GM12864 (cell line): ENCODE measurements at regions not wholly inside any gene's neighbourhood (a gene's known extent, or its start where the extent isn't known, plus 50 kb on each side); places are given as distances from the start of the nearest gene placed in this dataset.

Experiments
- DNase-seq: peaks from one replicate; pipeline ENCODE4 v3.0.0-alpha.2; 2011; ENCODE audit warnings: low read depth
- H3K4me3 ChIP-seq: 2 replicates; pipeline ENCODE4 v1.5.1; 2011; ENCODE audit warnings: mild to moderate bottlenecking, low read depth, low read length, control low read depth
- CTCF ChIP-seq: IDR thresholded peaks from 2 replicates; pipeline ENCODE4 v1.5.1; 2011; ENCODE audit warnings: low read depth, mild to moderate bottlenecking, moderate library complexity, low read length, control low read depth, inconsistent platforms; ENCODE audit errors: missing control alignments

- H3K4me3 ChIP-seq, result no peak overlapping the region
- DNase-seq, result no peak
- no peak for TF ChIP-seq CTCF
Measured at GRCh38 chr12:92072112-92072511, 73.5 kb downstream of the BTG1 start.

DNA sequence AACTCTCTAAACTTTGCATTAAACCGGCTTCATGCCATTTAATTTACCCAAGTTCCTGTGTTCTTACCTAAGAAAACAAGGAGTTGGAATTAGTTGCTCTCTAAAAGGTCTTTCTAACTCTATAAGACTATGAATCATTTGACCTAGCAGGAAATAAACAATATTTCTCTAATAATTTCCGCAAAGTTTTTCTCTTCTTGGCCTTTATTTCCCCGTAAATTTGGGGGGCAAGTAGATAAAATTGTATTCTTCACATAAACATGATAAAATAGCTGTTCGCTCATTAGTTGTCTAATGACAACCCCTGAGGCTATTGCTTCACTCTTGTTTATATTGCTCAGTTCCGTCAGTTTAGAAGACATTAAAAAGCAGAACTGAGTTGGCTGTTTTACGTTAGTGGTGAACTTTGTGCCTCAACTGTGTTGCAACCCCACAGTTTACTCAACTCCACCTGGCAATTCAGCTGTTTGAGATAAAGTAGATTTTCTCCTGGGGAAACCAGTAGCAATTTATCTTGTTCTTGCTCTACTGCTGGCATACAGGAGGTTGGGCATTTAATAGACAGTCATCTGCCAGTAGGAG, 74.7 kb downstream of the BTG1 start:
- DNase-seq, result no peak
- H3K4me3 ChIP-seq, result no peak overlapping the region

DNA sequence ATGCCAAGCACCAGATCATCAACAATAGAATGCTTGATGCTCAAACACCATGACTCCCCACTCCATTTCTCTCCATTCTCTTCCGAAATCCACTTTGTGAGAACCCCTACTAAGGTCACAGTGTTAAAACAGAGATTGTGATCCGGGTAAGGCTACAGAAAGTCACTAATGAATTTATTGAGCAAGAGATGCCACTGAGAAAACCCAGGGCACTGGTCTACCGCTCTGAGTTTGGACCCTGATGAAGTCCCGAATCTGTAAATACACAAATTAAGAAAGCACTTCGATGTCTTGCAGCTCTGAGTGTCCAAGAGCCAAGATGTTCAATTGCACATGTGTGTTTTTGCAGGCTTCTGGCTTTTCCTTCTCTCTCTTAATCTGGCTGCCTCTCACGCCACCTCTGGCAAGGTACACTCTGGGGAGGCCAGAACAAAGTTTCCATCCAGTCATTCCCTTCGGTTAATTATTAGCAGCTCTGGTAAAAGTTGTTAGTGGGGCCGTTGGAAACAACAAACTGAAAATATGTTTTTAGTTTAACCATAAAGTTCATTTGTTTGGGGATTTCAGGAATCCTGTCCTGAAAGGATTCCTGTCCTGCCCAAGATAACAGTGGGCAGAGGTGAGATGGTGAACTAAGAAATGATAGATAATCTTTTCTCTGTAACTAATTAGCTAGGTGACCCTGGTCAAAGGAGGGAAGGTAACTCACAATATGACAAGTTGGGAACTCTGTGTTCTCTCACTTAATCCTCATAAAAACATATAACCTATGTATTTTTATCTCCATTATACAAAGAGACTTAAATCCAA, 75.4 kb downstream of the BTG1 start:
- no peak for DNase-seq
- no peak overlapping the region for H3K4me3 ChIP-seq
- no peak for TF ChIP-seq CTCF

More for the DNA sequence above, 74.7 kb downstream of the BTG1 start:
- TF ChIP-seq CTCF, result no peak

DNA sequence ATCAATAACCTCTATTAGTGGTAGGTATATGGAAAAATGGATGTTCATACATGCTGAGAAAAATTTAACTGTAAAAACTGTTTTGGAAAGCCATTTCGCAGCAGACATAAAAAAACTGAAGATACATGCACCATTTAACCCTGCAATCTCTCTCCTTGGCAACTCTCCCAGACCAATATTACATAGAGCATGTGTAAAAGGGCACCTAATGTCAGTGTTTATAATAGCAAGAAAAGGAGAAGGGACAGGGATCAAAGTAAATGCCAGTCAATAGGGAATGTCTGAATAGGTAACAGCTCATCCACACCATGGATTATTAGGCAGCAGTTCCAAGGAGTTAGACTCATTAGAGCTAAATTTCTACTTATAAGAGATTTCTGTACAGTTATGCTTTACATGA, 77.2 kb downstream of the BTG1 start:
- no peak for DNase-seq
- no peak overlapping the region for H3K4me3 ChIP-seq
- TF ChIP-seq CTCF, result no peak

- no peak for TF ChIP-seq CTCF
- DNase-seq, result no peak
Measured at GRCh38 chr12:92065639-92066038, 80.0 kb downstream of the BTG1 start.

DNA sequence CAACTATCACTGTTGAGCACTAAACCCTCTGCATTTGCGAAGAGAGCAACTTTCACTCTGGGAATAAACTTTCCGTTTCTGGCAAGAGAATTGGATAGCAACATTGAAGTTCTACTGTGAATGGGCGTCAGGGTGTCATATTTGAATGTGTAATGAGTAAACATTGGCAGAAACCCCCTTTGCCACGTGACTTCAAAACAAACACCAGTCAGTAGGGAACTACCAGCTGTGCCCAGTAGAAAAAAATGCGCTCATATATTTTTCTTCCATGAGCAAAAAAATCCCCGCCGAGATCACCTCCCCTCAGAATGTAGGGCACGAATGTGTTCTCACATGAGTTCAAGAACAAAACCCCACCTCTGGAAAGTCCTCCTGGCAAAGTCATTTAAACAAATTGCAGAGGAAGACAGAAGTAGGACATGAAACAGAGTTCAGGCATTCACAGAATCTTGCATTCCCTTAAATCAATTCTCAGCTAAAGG, 80.6 kb downstream of the BTG1 start:
- no peak for TF ChIP-seq CTCF
- H3K4me3 ChIP-seq, result no peak overlapping the region; the same call in 1 of the 2 replicates
- DNase-seq, result peak; percentile 62

More at GRCh38 chr12:92065639-92066038, 80.0 kb downstream of the BTG1 start:
- H3K4me3 ChIP-seq, result no peak overlapping the region
